DMS153 (cell line): ENCODE measurements at regions not wholly inside any gene's neighbourhood (a gene's known extent, or its start where the extent isn't known, plus 50 kb on each side); places are given as distances from the start of the nearest gene placed in this dataset.

ENCODE experiments used
- DNase-seq: peaks from one replicate; lab custom pipeline; 2025; lab: John Stamatoyannopoulos, UW

GRCh38 chr12:70154960-70155589 is 88.2 kb upstream of the CNOT2 start:
- no peak for DNase-seq

- no peak for DNase-seq
Observed at GRCh38 chr12:70157099-70157498, 86.1 kb upstream of the CNOT2 start.

- no peak for DNase-seq
Observed at GRCh38 chr12:70165450-70165849, 77.8 kb upstream of the CNOT2 start.

GRCh38 chr12:70176290-70176689 is 66.9 kb upstream of the CNOT2 start:
- no peak for DNase-seq

- no peak for DNase-seq
Observed at GRCh38 chr12:70177631-70178030, 65.6 kb upstream of the CNOT2 start.

GRCh38 chr12:70178038-70178437 is 65.2 kb upstream of the CNOT2 start:
- DNase-seq, result no peak

- DNase-seq, result no peak
Observed at GRCh38 chr12:70180130-70180529, 63.1 kb upstream of the CNOT2 start.

- no peak for DNase-seq
Observed at GRCh38 chr12:70185301-70185700, 57.9 kb upstream of the CNOT2 start.

- no peak for DNase-seq
Observed at GRCh38 chr12:70186436-70186835, 56.8 kb upstream of the CNOT2 start.

GRCh38 chr12:70190262-70191010 is 52.8 kb upstream of the CNOT2 start:
- DNase-seq, result no peak
